Naive B cell (primary cell): ENCODE measurements at regions not wholly inside any gene's neighbourhood (a gene's known extent, or its start where the extent isn't known, plus 50 kb on each side); places are given as distances from the start of the nearest gene placed in this dataset.

ENCODE experiments used
- ATAC-seq, 2 donors: fragments of 150-1000 bp; cut with Tn5 transposase; 2 replicates each; pipeline ENCODE4 v1.10.0; 2021; ENCODE audit warnings: low read depth in 2 of 2, mild to moderate bottlenecking in 2 of 2, moderate library complexity in 2 of 2
- DNase-seq: peaks from one replicate; pipeline ENCODE4 v3.0.0; 2022
- H3K27ac Mint-ChIP-seq, 6 donors: one replicate each; pipeline ENCODE4 v1.8.0; 2020 to 2022; ENCODE audit warnings: mild to moderate bottlenecking in 6 of 6, mixed read lengths in 6 of 6, moderate library complexity in 5 of 6, inconsistent platforms in 2 of 6
- H3K27me3 Mint-ChIP-seq, 3 donors: one replicate each; pipeline ENCODE4 v1.8.0; 2021 to 2022; ENCODE audit warnings: mixed read lengths in 3 of 3, mild to moderate bottlenecking in 1 of 3
- H3K36me3 Mint-ChIP-seq, 2 donors: one replicate each; pipeline ENCODE4 v1.8.0; 2020 to 2022; ENCODE audit warnings: mixed read lengths in 2 of 2, inconsistent platforms in 1 of 2, mild to moderate bottlenecking in 1 of 2
- H3K4me1 Mint-ChIP-seq, 3 donors: one replicate each; pipeline ENCODE4 v1.8.0; 2020 to 2022; ENCODE audit warnings: mixed read lengths in 3 of 3, inconsistent platforms in 1 of 3, mild to moderate bottlenecking in 1 of 3, moderate library complexity in 1 of 3
- H3K4me3 Mint-ChIP-seq, 8 donors: one replicate each; pipeline ENCODE4 v1.8.0; 2020 to 2022; ENCODE audit warnings: mild to moderate bottlenecking in 8 of 8, mixed read lengths in 8 of 8, moderate library complexity in 8 of 8, inconsistent platforms in 2 of 8
- H3K9me3 Mint-ChIP-seq, 7 donors: one replicate each; pipeline ENCODE4 v1.8.0; 2020 to 2022; ENCODE audit warnings: mixed read lengths in 7 of 7, mild to moderate bottlenecking in 5 of 7, inconsistent platforms in 2 of 7, moderate library complexity in 1 of 7

- no peaks in the 10 kb centered on the region for H3K36me3 Mint-ChIP-seq
- H3K9me3 Mint-ChIP-seq: no peaks in the 10 kb centered on the region
- DNase-seq (no peak), ATAC-seq (no peak)
- H3K27me3 Mint-ChIP-seq: peaks cover 0 to under 1% (median 0%) of the 10 kb centered on the region in 3 donors
- H3K4me3 Mint-ChIP-seq: no peak overlapping the region
- H3K27ac Mint-ChIP-seq: peak overlapping the region in 1 of 6 donors; percentile 20
- no peaks in the 10 kb centered on the region for H3K4me1 Mint-ChIP-seq
Observed at GRCh38 chr5:116766470-116766947, 191.9 kb upstream of the SEMA6A start.

DNA sequence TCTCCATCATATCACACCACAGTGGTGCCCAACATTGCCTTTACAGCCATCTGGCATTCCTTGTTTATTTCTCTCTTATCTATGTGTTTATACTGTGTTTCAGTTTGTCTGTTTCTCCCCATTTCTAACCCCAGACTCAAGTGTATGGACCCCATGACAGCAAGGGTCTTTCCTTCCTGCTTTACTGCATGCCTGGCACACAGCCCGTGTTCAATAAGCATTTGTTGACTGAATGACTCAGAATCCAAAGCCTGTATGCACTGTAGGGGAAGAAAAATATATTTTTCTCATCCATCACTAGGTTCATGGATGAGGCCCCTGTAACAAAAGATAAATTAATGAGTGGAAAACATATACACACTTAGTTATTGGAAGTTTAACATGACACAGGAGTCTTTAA lies 190.8 kb upstream of the SEMA6A start:
- H3K4me1 Mint-ChIP-seq: no peaks in the 10 kb centered on the region
- peak overlapping the region in 1 of 8 donors; percentile 42 for H3K4me3 Mint-ChIP-seq
- DNase-seq (no peak), ATAC-seq (no peak)
- H3K36me3 Mint-ChIP-seq: no peaks in the 10 kb centered on the region
- no peak overlapping the region for H3K27ac Mint-ChIP-seq
- no peaks in the 10 kb centered on the region for H3K9me3 Mint-ChIP-seq
- H3K27me3 Mint-ChIP-seq: no peaks in the 10 kb centered on the region

- DNase-seq (no peak), ATAC-seq (no peak)
- peak overlapping the region in 1 of 8 donors; percentile 42 for H3K4me3 Mint-ChIP-seq
- H3K27me3 Mint-ChIP-seq: no peaks in the 10 kb centered on the region
- no peak overlapping the region for H3K27ac Mint-ChIP-seq
- H3K4me1 Mint-ChIP-seq: no peaks in the 10 kb centered on the region
- no peaks in the 10 kb centered on the region for H3K9me3 Mint-ChIP-seq
- no peaks in the 10 kb centered on the region for H3K36me3 Mint-ChIP-seq
Observed at GRCh38 chr5:116764941-116765340, 190.3 kb upstream of the SEMA6A start.

- no peak overlapping the region for H3K4me3 Mint-ChIP-seq
- ATAC-seq: no peak
Observed at GRCh38 chr5:116763987-116764866, 189.6 kb upstream of the SEMA6A start.

DNA sequence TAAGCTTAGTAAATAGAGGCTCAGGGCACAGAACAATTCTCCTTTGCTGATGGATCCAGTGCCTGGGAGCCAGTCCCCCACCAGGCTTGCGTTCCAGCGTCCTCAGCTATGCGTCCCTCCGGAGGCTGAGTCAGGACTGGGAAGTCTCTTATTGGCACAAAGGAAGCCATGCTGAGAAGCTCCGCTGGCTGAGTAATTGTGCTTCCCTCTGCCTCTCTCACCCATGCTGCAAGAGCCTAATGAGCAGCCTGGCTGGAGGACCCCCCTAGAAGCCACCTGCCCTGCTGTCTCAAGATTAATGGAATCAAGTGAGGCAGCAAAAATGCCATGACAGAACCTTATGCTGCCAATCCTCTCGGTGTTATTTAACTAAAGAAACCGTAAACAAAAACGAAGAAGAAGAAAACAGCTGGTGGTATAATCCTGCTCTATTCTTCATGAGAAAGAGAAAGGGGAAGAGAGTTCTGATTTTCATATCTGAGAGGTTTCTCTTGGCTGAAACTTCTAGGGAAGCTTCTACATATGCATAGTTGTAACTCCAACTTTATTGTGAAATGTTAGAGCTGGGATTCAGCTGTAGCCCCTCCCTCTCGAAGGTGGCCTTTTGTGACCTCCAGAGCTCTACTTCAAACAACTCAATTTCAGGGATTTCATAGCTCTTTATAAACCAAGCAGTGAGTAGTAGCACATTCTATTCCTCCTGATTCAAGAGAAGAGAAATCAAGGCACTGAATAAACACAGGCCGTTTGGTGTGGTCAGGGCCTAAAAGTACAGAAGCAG lies 185.4 kb upstream of the SEMA6A start:
- no peaks in the 10 kb centered on the region for H3K4me1 Mint-ChIP-seq
- peaks cover 0 to 4% (median 0%) of the 10 kb centered on the region in 7 donors for H3K9me3 Mint-ChIP-seq
- H3K4me3 Mint-ChIP-seq: no peak overlapping the region
- H3K27ac Mint-ChIP-seq: no peak overlapping the region
- H3K36me3 Mint-ChIP-seq: no peaks in the 10 kb centered on the region
- no peak for DNase-seq
- H3K27me3 Mint-ChIP-seq: peaks cover 0 to 5% (median 0%) of the 10 kb centered on the region in 3 donors
- ATAC-seq: no peak

More at GRCh38 chr5:116763987-116764866, 189.6 kb upstream of the SEMA6A start:
- Mint-ChIP-seq H3K27ac (peak overlapping the region in 1 of 6 donors; percentile 3), H3K9me3 (no peaks in the 10 kb centered on the region), H3K36me3 (no peaks in the 10 kb centered on the region), H3K4me1 (no peaks in the 10 kb centered on the region), H3K27me3 (no peaks in the 10 kb centered on the region)
- no peak for DNase-seq

DNA sequence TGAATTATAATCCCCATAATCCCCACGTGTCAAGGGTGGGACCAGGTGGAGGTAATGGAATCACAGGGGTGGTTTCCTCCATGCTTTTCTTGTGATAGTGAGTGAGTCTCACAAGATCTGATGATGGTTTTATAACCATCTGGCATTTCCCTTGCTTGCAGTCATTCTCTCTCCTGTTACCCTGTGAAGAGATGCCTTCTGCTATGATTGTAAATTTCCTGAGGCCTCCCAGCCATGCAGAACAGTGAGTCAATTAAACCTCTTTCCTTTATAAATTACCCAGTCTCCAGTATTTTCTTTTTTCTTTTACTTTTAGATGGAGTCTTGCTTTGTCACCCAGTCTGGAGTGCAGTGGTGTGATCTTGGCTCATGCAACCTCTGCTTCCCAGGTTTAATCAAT lies 182.7 kb upstream of the SEMA6A start:
- Mint-ChIP-seq H3K27ac (no peak overlapping the region), H3K27me3 (peaks cover 0 to 5% (median 0%) of the 10 kb centered on the region in 3 donors), H3K36me3 (no peaks in the 10 kb centered on the region), H3K4me1 (no peaks in the 10 kb centered on the region), H3K4me3 (no peak overlapping the region), H3K9me3 (peaks cover 0 to 4% (median 0%) of the 10 kb centered on the region in 7 donors)
- DNase-seq: no peak
- ATAC-seq: no peak

DNA sequence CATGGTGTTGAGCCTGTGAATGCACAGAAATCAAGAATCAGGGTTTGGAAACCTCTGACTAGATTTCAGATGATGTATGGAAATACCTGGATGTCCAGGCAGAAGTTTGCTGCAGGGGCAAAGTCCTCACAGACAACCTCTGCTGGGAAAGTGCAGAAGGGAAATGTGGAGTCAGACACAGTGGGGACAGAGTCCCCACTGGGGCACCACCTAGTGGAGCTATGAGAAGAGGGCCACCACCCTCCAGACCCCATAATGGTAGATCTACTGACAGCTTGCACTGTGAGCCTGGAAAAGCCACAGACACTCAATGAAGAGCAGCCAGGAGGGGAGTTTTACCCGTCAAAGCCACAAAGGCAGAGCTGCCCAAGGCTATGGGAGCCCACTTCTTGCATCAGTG lies 181.9 kb upstream of the SEMA6A start:
- no peak overlapping the region for H3K4me3 Mint-ChIP-seq
- ATAC-seq (no peak), DNase-seq (no peak)
- H3K9me3 Mint-ChIP-seq: peaks cover 0 to 4% (median 0%) of the 10 kb centered on the region in 7 donors
- no peaks in the 10 kb centered on the region for H3K36me3 Mint-ChIP-seq
- H3K27me3 Mint-ChIP-seq: peaks cover 0 to 5% (median 0%) of the 10 kb centered on the region in 3 donors
- no peak overlapping the region for H3K27ac Mint-ChIP-seq
- no peaks in the 10 kb centered on the region for H3K4me1 Mint-ChIP-seq

- peaks cover 0 to 4% (median 0%) of the 10 kb centered on the region in 7 donors for H3K9me3 Mint-ChIP-seq
- no peak for ATAC-seq
- H3K4me1 Mint-ChIP-seq: no peaks in the 10 kb centered on the region
- no peak overlapping the region for H3K27ac Mint-ChIP-seq
- peaks cover 0 to 5% (median 0%) of the 10 kb centered on the region in 3 donors for H3K27me3 Mint-ChIP-seq
- H3K4me3 Mint-ChIP-seq: no peak overlapping the region
- no peaks in the 10 kb centered on the region for H3K36me3 Mint-ChIP-seq
- no peak for DNase-seq
Observed at GRCh38 chr5:116754556-116754955, 179.9 kb upstream of the SEMA6A start.

GRCh38 chr5:116751684-116752083 lies 177.1 kb upstream of the SEMA6A start:
- no peaks in the 10 kb centered on the region for H3K36me3 Mint-ChIP-seq
- H3K27ac Mint-ChIP-seq: no peak overlapping the region
- ATAC-seq: no peak

GRCh38 chr5:116750631-116751580 lies 176.3 kb upstream of the SEMA6A start:
- DNase-seq: no peak
- H3K36me3 Mint-ChIP-seq: no peaks in the 10 kb centered on the region
- ATAC-seq: no peak

More at GRCh38 chr5:116751684-116752083, 177.1 kb upstream of the SEMA6A start:
- no peaks in the 10 kb centered on the region for H3K9me3 Mint-ChIP-seq
- H3K4me1 Mint-ChIP-seq: no peaks in the 10 kb centered on the region
- H3K4me3 Mint-ChIP-seq: no peak overlapping the region
- DNase-seq: no peak
- H3K27me3 Mint-ChIP-seq: no peaks in the 10 kb centered on the region

DNA sequence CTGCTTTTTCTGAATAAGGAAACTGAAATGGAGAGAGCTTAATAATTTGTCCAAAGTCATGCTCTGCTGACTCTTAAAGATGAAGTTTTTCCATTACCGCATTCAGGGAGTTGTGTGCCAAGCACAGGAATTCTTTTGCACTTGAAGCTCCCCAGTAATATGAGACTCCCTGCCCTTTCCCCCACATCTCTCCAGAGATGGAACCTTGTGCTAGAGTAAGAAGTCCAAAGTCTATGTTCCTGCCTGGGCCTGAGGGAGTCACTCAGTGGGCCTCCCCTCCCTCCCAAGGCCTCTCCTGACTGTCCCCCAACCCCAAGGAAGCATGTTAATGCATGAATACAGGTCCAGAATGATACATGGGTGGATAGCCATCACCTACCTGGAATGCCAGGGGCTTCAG lies 173.3 kb upstream of the SEMA6A start:
- ATAC-seq (no peak), DNase-seq (no peak)
- Mint-ChIP-seq H3K4me3 (no peak overlapping the region), H3K9me3 (peaks cover 0 to 13% (median 7%) of the 10 kb centered on the region in 7 donors), H3K4me1 (no peaks in the 10 kb centered on the region), H3K27ac (peak overlapping the region in 1 of 6 donors; percentile 73), H3K36me3 (peaks cover 0 to 11% of the 10 kb centered on the region in 2 donors), H3K27me3 (no peaks in the 10 kb centered on the region)

More at GRCh38 chr5:116750631-116751580, 176.3 kb upstream of the SEMA6A start:
- no peaks in the 10 kb centered on the region for H3K27me3 Mint-ChIP-seq
- no peaks in the 10 kb centered on the region for H3K9me3 Mint-ChIP-seq
- no peak overlapping the region for H3K4me3 Mint-ChIP-seq
- no peaks in the 10 kb centered on the region for H3K4me1 Mint-ChIP-seq
- H3K27ac Mint-ChIP-seq: no peak overlapping the region

GRCh38 chr5:116746668-116747067 lies 172.0 kb upstream of the SEMA6A start:
- no peak for ATAC-seq
- Mint-ChIP-seq H3K27me3 (no peaks in the 10 kb centered on the region), H3K9me3 (peaks cover 0 to 13% (median 7%) of the 10 kb centered on the region in 7 donors), H3K36me3 (peaks cover 0 to 11% of the 10 kb centered on the region in 2 donors), H3K27ac (no peak overlapping the region), H3K4me1 (no peaks in the 10 kb centered on the region), H3K4me3 (no peak overlapping the region)
- no peak for DNase-seq

GRCh38 chr5:116740771-116741170 lies 166.1 kb upstream of the SEMA6A start:
- Mint-ChIP-seq H3K4me1 (no peaks in the 10 kb centered on the region), H3K36me3 (peaks cover 0 to 11% of the 10 kb centered on the region in 2 donors), H3K9me3 (peaks cover 0 to 13% (median 7%) of the 10 kb centered on the region in 7 donors), H3K4me3 (no peak overlapping the region), H3K27me3 (peaks cover 0 to 21% (median 7%) of the 10 kb centered on the region in 3 donors), H3K27ac (no peak overlapping the region)
- ATAC-seq (no peak), DNase-seq (no peak)
